ENCODE measurements at regions not wholly inside any gene's neighbourhood (a gene's known extent, or its start where the extent isn't known, plus 50 kb on each side); places are given as distances from the start of the nearest gene placed in this dataset.
"Not testable (repeated sequence)": the region's sequence is repeated elsewhere in the genome, so short reads cannot be mapped to it uniquely, and the experiment has no call there.

DNA sequence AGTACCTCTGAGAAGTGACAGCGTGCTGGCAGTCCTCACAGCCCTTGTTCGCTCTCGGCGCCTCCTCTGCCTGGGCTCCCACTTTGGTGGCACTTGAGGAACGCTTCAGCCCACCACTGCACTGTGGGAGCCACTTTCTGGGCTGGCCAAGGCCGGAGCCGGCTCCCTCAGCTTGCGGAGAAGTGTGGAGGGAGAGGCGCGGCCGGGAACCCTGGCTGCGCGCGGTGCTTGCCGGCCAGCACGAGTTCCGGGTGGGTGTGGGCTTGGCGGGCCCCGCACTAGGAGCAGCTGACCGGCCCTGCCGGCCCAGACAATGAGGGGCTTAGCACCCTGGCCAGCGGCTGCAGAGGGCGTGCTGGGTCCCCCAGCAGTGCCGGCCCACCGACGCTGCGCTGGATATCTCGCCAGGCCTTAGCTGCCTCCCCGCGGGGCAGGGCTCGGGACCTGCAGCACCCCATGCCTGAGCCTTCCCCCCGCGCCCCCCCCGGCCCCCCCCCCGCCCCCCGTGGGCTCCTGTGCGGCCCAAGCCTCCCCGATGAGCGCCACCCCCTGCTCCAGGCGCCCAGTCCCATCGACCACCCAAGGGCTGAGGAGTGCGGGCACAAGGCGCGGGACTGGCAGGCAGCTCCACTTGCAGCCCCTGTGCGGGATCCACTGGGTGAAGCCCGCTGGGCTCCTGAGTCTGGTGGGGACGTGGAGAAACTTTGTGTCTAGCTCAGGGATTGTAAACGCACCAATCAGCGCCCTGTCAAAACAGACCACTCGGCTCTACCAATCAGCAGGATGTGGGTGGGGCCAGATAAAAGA lies 847.7 kb upstream of the CDH6 start:
- H3K4me3 Mint-ChIP-seq; DNase-seq (ENCODE audit: low spot score); H3K27me3 Mint-ChIP-seq (ENCODE audit: low read depth); H3K36me3 Mint-ChIP-seq (ENCODE audit: low read depth); H3K4me1 Mint-ChIP-seq (ENCODE audit: low read depth); H3K27ac Mint-ChIP-seq: not testable (repeated sequence)
- peaks cover 45% of the 10 kb centered on the region for H3K9me3 Mint-ChIP-seq

DNA sequence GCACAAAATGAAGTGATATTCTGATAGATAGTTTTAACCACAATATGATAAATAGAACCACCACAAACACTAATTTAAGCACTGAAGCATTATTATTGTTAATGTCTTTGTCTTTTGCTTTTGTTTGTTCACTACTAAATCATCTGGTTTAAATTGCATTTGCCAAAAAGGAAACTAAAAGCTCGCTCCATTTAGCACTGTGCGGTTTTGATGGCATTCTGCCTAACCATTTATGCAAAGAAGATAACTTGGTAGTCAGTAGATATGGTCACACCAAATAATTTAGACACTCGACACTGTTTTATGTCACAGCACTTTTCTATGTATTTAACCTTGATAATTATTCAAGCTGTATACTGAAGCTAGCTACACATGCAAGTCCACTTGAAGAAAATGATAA lies 849.8 kb upstream of the CDH6 start:
- no peak overlapping the region for H3K27ac Mint-ChIP-seq
- no peak for DNase-seq (ENCODE audit: low spot score)
- peaks cover 40% of the 10 kb centered on the region for H3K9me3 Mint-ChIP-seq
- no peaks in the 10 kb centered on the region for H3K4me1 Mint-ChIP-seq (ENCODE audit: low read depth)
- no peak overlapping the region for H3K4me3 Mint-ChIP-seq
- no peaks in the 10 kb centered on the region for H3K27me3 Mint-ChIP-seq (ENCODE audit: low read depth)
- H3K36me3 Mint-ChIP-seq (ENCODE audit: low read depth): no peaks in the 10 kb centered on the region

DNA sequence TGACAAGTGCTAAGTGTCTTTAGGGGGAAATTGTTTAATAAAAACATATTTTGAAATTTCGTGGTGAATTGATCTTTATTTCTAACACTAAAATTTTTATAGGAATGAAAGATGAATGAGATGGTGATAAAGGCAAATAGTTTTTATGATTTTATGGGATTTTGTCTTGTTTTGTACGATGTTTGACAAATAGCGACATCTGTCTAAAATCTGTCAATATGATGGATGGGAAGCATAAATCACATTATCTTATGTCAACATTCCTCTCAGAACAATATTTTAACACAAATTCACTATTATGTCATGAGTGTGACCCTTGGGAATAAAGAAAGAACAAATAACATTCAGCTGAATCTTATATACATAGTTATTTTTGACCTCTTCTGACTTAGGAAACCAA lies 852.0 kb upstream of the CDH6 start:
- Mint-ChIP-seq H3K27me3 (ENCODE audit: low read depth) (no peaks in the 10 kb centered on the region), H3K4me1 (ENCODE audit: low read depth) (no peaks in the 10 kb centered on the region), H3K4me3 (no peak overlapping the region), H3K27ac (no peak overlapping the region), H3K36me3 (ENCODE audit: low read depth) (no peaks in the 10 kb centered on the region), H3K9me3 (peaks cover 31% of the 10 kb centered on the region)
- DNase-seq (ENCODE audit: low spot score): no peak

DNA sequence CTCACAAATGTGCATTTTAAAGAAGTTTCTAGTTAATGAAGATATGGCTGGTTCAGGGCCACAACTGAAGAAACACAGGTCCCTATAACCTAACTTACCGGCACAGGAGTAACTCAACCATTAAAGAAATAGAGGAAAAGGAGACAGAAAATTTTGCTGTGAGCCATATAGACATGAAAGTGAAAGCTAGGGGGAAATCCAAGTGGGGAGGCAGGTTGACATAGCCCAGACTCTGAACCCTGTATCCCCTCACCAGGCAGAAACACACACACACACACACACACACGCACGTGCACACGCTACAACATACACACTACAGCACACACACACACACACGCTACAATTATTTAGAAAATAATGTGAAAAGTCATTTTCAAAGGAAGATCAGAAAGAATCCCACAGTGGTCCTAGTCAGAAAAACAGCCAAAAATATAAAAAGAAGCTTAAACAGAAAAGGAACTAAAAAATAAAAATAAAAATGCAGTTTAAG lies 856.4 kb upstream of the CDH6 start:
- H3K27ac Mint-ChIP-seq: no peak overlapping the region
- no peak for DNase-seq (ENCODE audit: low spot score)

DNA sequence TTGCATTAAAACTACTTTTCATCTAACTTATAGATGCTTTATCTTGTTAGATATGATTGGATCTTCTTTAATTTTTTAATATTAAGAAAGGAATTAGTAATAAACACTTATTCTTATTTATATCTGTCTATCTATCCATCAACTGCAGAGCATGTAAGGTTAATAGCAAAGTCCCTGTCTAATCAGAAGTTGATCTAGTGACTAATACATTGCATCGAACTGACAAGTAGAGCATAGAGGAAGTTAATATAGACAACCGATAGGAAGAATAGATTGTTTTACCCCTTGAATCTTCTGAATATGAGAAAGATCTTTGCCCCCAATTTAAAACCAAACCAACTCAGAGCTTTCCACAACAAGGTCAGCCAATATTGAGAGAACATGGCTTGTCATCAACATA lies 862.0 kb upstream of the CDH6 start:
- H3K36me3 Mint-ChIP-seq (ENCODE audit: low read depth): no peaks in the 10 kb centered on the region
- H3K4me1 Mint-ChIP-seq (ENCODE audit: low read depth): no peaks in the 10 kb centered on the region
- DNase-seq (ENCODE audit: low spot score): no peak
- H3K4me3 Mint-ChIP-seq: no peak overlapping the region
- no peak overlapping the region for H3K27ac Mint-ChIP-seq
- H3K27me3 Mint-ChIP-seq (ENCODE audit: low read depth): no peaks in the 10 kb centered on the region
- peaks cover 30% of the 10 kb centered on the region for H3K9me3 Mint-ChIP-seq

More for the DNA sequence above, 856.4 kb upstream of the CDH6 start:
- Mint-ChIP-seq H3K36me3 (ENCODE audit: low read depth) (no peaks in the 10 kb centered on the region), H3K27me3 (ENCODE audit: low read depth) (no peaks in the 10 kb centered on the region), H3K4me3 (no peak overlapping the region), H3K9me3 (peaks cover 37% of the 10 kb centered on the region), H3K4me1 (ENCODE audit: low read depth) (no peaks in the 10 kb centered on the region)

DNA sequence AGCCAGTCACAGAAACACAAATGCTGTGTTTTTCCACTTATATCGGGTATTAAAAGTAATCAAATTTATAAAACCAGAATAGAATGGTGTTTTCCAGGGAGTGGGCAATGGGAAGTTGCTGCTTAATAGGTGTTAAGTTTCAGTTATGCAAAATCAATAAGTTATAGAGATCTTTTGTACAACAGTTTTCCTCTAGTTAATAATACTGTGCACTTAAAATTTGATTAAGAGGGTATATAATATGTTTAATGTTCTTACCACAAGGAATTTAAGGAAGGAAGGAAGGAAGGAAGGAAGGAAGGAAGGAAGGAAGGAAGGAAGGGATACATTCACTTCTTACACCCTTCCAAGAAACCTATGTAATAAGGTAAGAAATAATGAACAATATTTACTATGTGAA lies 867.7 kb upstream of the CDH6 start:
- DNase-seq (ENCODE audit: low spot score): no peak
- Mint-ChIP-seq H3K27ac (no peak overlapping the region), H3K4me1 (ENCODE audit: low read depth) (no peaks in the 10 kb centered on the region), H3K9me3 (peaks cover 19% of the 10 kb centered on the region), H3K27me3 (ENCODE audit: low read depth) (no peaks in the 10 kb centered on the region), H3K36me3 (ENCODE audit: low read depth) (no peaks in the 10 kb centered on the region), H3K4me3 (no peak overlapping the region)

DNA sequence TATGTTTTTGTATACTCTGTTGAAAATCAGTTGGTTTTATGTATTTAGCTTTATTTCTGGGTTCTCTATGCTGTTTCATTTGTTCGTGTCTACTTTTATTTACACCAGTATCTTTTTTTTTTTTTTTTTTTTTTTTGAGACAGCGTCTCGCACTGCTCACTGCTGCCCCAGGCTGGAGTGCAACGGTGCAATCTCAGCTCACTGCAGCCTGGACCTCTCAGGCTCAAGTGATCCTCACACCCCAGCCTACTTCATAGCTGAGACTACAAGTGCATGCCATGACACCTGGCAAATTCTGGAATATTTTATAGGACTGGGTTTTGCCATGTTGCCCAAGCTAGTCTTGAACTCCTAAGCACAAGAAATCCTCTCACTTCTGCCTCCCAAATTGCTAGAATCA lies 869.4 kb upstream of the CDH6 start:
- H3K4me1 Mint-ChIP-seq (ENCODE audit: low read depth): no peaks in the 10 kb centered on the region
- peaks cover 23% of the 10 kb centered on the region for H3K9me3 Mint-ChIP-seq
- H3K27ac Mint-ChIP-seq: no peak overlapping the region
- H3K36me3 Mint-ChIP-seq (ENCODE audit: low read depth): no peaks in the 10 kb centered on the region
- no peak overlapping the region for H3K4me3 Mint-ChIP-seq
- DNase-seq (ENCODE audit: low spot score): no peak
- H3K27me3 Mint-ChIP-seq (ENCODE audit: low read depth): no peaks in the 10 kb centered on the region

DNA sequence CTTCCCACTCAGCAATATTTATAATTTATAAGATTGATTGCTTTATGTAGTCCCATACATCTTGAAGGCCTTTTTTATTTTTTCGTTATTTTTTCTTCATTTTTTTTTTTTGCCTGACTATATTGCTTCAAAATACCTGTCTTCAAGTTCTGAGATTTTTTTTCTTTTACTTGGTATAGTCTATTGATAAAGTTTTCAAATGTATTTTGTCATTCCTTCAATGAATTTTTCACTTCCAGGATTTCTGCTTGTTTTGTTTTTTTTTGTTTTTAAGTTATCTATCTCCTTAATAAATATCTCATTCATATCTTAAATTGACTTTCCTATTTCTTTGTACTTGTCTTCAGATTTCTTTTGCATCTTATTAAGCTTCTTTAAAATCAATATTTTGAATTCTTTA lies 905.6 kb upstream of the CDH6 start:
- DNase-seq (ENCODE audit: low spot score): no peak
- Mint-ChIP-seq H3K36me3 (ENCODE audit: low read depth) (no peaks in the 10 kb centered on the region), H3K27me3 (ENCODE audit: low read depth) (no peaks in the 10 kb centered on the region)

DNA sequence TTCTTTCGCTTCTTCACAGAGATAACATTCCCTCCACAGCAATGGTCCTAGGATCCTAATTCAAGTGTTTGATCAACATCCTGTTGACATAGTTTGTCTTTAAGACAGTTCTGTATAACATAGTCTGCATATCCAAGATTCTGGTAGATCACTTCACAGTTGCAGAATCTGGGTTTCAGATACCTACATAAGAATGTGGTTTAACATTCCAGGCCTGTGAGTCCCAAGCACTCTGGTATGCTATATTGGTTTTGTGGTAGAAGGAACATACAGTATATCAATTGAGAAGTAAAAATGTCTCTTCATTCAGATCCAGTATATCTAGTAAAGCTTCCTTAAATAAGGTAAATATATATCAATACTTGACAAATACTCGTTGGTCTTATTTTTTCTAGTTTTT lies 914.2 kb upstream of the CDH6 start:
- DNase-seq (ENCODE audit: low spot score): no peak
- H3K9me3 Mint-ChIP-seq: peaks cover 51% of the 10 kb centered on the region
- H3K4me3 Mint-ChIP-seq: no peak overlapping the region
- no peak overlapping the region for H3K27ac Mint-ChIP-seq
- no peaks in the 10 kb centered on the region for H3K36me3 Mint-ChIP-seq (ENCODE audit: low read depth)
- H3K4me1 Mint-ChIP-seq (ENCODE audit: low read depth): no peaks in the 10 kb centered on the region
- H3K27me3 Mint-ChIP-seq (ENCODE audit: low read depth): no peaks in the 10 kb centered on the region

More for the DNA sequence above, 905.6 kb upstream of the CDH6 start:
- no peak overlapping the region for H3K4me3 Mint-ChIP-seq
- no peak overlapping the region for H3K27ac Mint-ChIP-seq
- no peaks in the 10 kb centered on the region for H3K4me1 Mint-ChIP-seq (ENCODE audit: low read depth)
- H3K9me3 Mint-ChIP-seq: peaks cover 36% of the 10 kb centered on the region

DNA sequence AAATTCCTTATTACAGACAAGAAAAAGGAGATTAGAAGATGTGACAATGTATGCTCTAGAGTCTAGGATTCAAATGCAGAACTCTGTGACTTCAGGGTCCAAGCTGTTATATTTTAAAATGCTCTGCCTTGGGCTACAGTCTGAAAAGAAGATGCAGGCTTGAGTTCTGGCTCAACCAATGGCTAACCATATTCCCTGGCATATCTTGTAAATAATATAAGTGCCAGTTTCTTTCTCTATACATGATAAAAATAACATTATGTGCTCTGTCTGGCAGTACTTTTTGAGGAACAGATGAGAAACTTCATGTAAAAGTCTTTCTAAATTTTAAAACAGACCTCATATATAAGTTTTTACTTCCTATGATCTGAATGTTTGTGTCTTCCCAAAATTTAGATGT lies 926.5 kb upstream of the CDH6 start:
- Mint-ChIP-seq H3K9me3 (peaks cover 32% of the 10 kb centered on the region), H3K4me1 (ENCODE audit: low read depth) (no peaks in the 10 kb centered on the region), H3K36me3 (ENCODE audit: low read depth) (no peaks in the 10 kb centered on the region), H3K4me3 (no peak overlapping the region), H3K27ac (no peak overlapping the region), H3K27me3 (ENCODE audit: low read depth) (no peaks in the 10 kb centered on the region)
- no peak for DNase-seq (ENCODE audit: low spot score)

DNA sequence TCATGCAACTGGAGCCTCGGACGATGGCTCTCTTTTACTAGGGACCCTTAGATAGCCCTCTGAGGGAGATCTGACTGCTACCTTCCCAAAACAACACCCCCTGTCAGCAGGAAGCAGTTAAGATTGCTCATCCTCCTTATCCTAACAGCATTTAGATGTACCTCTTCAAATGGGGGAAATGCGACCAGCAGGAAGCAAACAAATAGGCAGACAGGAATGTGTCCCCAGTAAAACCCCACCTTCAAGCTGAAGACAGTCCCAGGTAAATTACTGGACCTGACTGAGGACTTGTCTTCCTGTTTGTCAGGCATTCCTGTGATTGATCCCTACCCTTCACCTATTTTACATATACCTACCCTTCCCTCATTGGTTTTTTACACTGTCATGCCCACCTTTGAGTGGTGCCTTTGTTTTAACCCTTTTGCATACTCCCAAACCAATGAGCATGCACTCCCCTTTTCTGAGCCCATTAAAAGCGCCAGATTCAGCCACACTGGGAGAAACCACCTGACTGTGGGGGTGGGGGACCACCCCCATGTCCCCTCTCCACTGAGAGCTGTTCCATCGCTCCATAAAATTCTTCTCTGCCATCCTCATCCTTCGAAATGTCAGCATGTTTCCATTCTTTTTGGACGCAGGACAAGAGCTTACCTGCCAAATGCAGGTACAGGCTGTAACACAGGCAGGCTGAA lies 954.0 kb upstream of the CDH6 start:
- Mint-ChIP-seq H3K4me3 (no peak overlapping the region), H3K4me1 (ENCODE audit: low read depth) (no peaks in the 10 kb centered on the region), H3K27me3 (ENCODE audit: low read depth) (no peaks in the 10 kb centered on the region), H3K27ac (no peak overlapping the region), H3K9me3 (peaks cover 23% of the 10 kb centered on the region), H3K36me3 (ENCODE audit: low read depth) (no peaks in the 10 kb centered on the region)
- no peak for DNase-seq (ENCODE audit: low spot score)

DNA sequence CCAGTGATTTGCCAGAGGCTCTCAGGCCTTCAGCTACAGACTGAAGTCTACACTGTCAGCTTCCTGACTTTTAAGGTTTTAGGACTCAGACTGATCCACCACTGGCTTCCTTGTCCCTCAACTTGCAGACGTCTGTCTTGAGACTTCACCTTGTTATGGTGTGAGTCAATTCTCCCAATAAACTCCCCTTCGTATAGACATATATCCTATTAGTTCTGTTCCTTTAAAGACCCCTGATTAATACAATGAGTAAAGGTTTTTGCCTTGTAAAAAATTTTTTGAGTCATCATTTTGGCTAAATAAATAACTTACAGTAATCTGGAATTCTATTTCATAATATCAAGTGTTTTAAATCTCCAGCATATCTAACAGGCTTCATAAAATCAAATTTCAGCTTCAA lies 956.3 kb upstream of the CDH6 start:
- Mint-ChIP-seq H3K27me3 (ENCODE audit: low read depth) (no peaks in the 10 kb centered on the region), H3K9me3 (peaks cover 34% of the 10 kb centered on the region)
- no peak for DNase-seq (ENCODE audit: low spot score)

DNA sequence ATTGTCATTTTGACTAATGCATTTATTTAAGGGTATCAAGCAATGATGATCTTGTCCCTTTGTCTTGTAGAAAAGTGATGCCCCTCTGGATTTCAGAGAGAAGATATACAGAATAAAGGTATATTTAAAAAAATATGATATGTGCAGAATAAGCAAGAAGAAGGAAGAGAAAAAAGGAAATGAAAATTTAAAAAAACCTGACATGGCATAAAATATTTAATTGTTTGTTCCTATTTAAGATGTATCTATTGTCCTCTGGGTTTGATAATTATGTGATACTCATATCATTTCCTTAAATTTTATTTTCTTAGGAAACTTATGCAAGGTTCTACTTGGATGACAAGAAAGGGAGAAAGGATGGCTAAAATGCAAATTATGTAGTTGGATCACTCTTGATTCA lies 983.7 kb upstream of the CDH6 start:
- H3K4me3 Mint-ChIP-seq: no peak overlapping the region
- no peaks in the 10 kb centered on the region for H3K36me3 Mint-ChIP-seq (ENCODE audit: low read depth)
- no peaks in the 10 kb centered on the region for H3K4me1 Mint-ChIP-seq (ENCODE audit: low read depth)
- no peaks in the 10 kb centered on the region for H3K27me3 Mint-ChIP-seq (ENCODE audit: low read depth)
- H3K27ac Mint-ChIP-seq: no peak overlapping the region
- DNase-seq (ENCODE audit: low spot score): no peak
- H3K9me3 Mint-ChIP-seq: peaks cover 66% of the 10 kb centered on the region

More for the DNA sequence above, 956.3 kb upstream of the CDH6 start:
- Mint-ChIP-seq H3K4me1 (ENCODE audit: low read depth) (no peaks in the 10 kb centered on the region), H3K36me3 (ENCODE audit: low read depth) (no peaks in the 10 kb centered on the region), H3K27ac (no peak overlapping the region), H3K4me3 (no peak overlapping the region)

DNA sequence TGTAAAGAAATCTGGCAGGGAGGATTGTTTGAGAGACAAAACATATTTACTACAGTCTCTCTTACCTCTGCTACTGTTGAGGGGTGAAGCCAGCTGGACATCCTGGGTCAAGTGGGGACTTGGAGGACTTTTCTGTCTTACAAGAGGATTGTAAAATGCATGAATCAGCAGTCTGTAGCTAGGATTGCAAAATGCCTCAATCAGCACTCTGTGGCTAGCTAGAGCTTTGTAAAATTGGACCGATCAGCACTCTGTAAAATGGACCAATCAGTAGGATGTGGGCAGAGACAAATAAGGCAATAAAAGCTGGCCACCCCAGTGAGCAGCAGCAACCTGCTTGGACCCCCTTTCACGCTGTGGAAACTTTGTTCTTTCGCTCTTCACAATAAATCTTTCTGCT lies 995.8 kb upstream of the CDH6 start:
- H3K9me3 Mint-ChIP-seq: peaks cover 31% of the 10 kb centered on the region
- no peaks in the 10 kb centered on the region for H3K36me3 Mint-ChIP-seq (ENCODE audit: low read depth)
- no peaks in the 10 kb centered on the region for H3K4me1 Mint-ChIP-seq (ENCODE audit: low read depth)
- no peak for DNase-seq (ENCODE audit: low spot score)
- H3K4me3 Mint-ChIP-seq: no peak overlapping the region
- no peak overlapping the region for H3K27ac Mint-ChIP-seq
- no peaks in the 10 kb centered on the region for H3K27me3 Mint-ChIP-seq (ENCODE audit: low read depth)
